H54 (cell line): ENCODE measurements at regions not wholly inside any gene's neighbourhood (a gene's known extent, or its start where the extent isn't known, plus 50 kb on each side); places are given as distances from the start of the nearest gene placed in this dataset.

Source experiments
- DNase-seq: peaks from one replicate; pipeline ENCODE4 v3.0.0; 2011; ENCODE audit warnings: low spot score, mixed read lengths; ENCODE audit not compliant: insufficient read length
- FAIRE-seq: peaks from 3 replicates; lab custom pipeline; 2011; peaks lifted over from hg19 to GRCh38; lab: Jason Lieb, UNC
- POLR2A ChIP-seq: IDR thresholded peaks from 2 replicates; pipeline ENCODE4 v1.6.1; 2011; ENCODE audit warnings: low read depth, mild to moderate bottlenecking, low read length

- TF ChIP-seq POLR2A: no peak
- FAIRE-seq: no peak
- no peak for DNase-seq
Observed at GRCh38 chr10:4208499-4208898, 423.5 kb upstream of the KLF6 start.

GRCh38 chr10:4205113-4205512, 420.1 kb upstream of the KLF6 start:
- no peak for TF ChIP-seq POLR2A
- DNase-seq (no peak), FAIRE-seq (no peak)

- DNase-seq (no peak), FAIRE-seq (no peak)
- TF ChIP-seq POLR2A: no peak
Observed at GRCh38 chr10:4202938-4203337, 417.9 kb upstream of the KLF6 start.

- FAIRE-seq (no peak), DNase-seq (no peak)
- TF ChIP-seq POLR2A: no peak
Observed at GRCh38 chr10:4201866-4202825, 417.1 kb upstream of the KLF6 start.

- no peak for DNase-seq
- FAIRE-seq: no peak
- no peak for TF ChIP-seq POLR2A
Observed at GRCh38 chr10:4199196-4199595, 414.2 kb upstream of the KLF6 start.

GRCh38 chr10:4198216-4198615, 413.2 kb upstream of the KLF6 start:
- FAIRE-seq: no peak
- TF ChIP-seq POLR2A: no peak
- DNase-seq: no peak

GRCh38 chr10:4197676-4198075, 412.7 kb upstream of the KLF6 start:
- no peak for TF ChIP-seq POLR2A
- no peak for FAIRE-seq
- no peak for DNase-seq

- no peak for DNase-seq
- no peak for TF ChIP-seq POLR2A
- FAIRE-seq: no peak
Observed at GRCh38 chr10:4196771-4197390, 411.9 kb upstream of the KLF6 start.

GRCh38 chr10:4196183-4196582, 411.2 kb upstream of the KLF6 start:
- no peak for DNase-seq
- no peak for FAIRE-seq
- TF ChIP-seq POLR2A: no peak

- FAIRE-seq (no peak), DNase-seq (peak; percentile 28)
- no peak for TF ChIP-seq POLR2A
Observed at GRCh38 chr10:4195213-4195612, 410.2 kb upstream of the KLF6 start.

GRCh38 chr10:4194231-4194630, 409.2 kb upstream of the KLF6 start:
- no peak for FAIRE-seq
- TF ChIP-seq POLR2A: no peak
- DNase-seq: no peak

- no peak for FAIRE-seq
- no peak for DNase-seq
- TF ChIP-seq POLR2A: no peak
Observed at GRCh38 chr10:4191894-4192293, 406.9 kb upstream of the KLF6 start.

- no peak for FAIRE-seq
- TF ChIP-seq POLR2A: no peak
Observed at GRCh38 chr10:4191354-4191753, 406.3 kb upstream of the KLF6 start.

GRCh38 chr10:4190876-4191275, 405.9 kb upstream of the KLF6 start:
- FAIRE-seq (no peak), DNase-seq (no peak)
- TF ChIP-seq POLR2A: no peak

More at GRCh38 chr10:4191354-4191753, 406.3 kb upstream of the KLF6 start:
- no peak for DNase-seq
